HG02759 (cell line): ENCODE measurements at regions not wholly inside any gene's neighbourhood (a gene's known extent, or its start where the extent isn't known, plus 50 kb on each side); places are given as distances from the start of the nearest gene placed in this dataset.
"Not testable (repeated sequence)": the region's sequence is repeated elsewhere in the genome, so short reads cannot be mapped to it uniquely, and the experiment has no call there.

Experiments
- ATAC-seq: cut with Tn5 transposase; IDR thresholded peaks from one replicate; pipeline ENCODE4 v1.9.1; 2021; ENCODE audit warnings: mild to moderate bottlenecking, moderate library complexity; ENCODE audit not compliant: unreplicated experiment

DNA sequence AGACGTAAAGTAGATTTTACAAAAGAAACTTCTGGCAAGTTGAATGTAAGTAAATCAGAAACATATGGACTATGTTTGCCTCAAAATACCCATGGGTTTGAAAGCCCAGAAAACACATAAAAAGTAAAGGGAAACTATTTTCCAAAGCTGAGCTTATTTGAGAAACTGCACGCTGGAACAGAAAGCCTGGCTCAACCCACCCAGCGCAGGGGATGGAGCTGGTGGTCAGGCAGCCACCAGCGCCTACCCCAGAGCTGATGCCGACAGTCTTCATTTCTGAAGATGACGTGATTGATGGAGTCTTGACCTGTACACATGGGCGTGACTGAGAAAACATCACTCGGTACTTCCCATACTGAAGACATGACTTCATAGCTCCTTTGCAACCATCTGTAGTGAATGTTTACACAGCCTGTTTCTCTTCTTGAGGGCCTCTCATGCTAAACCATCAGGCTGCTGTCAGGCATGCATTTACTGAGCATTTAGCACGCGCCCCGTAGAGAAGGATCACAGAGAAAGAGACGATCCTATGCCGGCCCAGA lies 232.6 kb upstream of the AUTS2 start:
- no peak for ATAC-seq

DNA sequence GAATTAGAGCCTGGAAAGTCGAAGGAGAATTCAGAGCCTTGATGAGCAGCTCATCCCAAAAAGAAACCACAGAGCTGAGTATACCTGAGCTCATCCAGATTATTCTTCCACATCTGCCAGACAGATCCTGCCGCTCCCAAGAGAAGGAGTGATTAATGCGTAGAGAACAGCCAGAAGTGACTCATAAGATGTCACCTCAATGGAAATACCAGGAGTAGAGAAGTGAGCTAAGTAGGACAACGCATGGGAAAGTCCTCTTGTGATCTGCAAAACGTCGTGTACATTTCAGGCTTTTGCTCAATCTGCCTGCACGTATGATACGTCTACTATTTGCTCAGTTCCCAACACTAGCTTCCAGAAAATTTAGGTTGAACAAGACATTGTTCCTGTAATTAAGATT lies 230.5 kb upstream of the AUTS2 start:
- no peak for ATAC-seq

DNA sequence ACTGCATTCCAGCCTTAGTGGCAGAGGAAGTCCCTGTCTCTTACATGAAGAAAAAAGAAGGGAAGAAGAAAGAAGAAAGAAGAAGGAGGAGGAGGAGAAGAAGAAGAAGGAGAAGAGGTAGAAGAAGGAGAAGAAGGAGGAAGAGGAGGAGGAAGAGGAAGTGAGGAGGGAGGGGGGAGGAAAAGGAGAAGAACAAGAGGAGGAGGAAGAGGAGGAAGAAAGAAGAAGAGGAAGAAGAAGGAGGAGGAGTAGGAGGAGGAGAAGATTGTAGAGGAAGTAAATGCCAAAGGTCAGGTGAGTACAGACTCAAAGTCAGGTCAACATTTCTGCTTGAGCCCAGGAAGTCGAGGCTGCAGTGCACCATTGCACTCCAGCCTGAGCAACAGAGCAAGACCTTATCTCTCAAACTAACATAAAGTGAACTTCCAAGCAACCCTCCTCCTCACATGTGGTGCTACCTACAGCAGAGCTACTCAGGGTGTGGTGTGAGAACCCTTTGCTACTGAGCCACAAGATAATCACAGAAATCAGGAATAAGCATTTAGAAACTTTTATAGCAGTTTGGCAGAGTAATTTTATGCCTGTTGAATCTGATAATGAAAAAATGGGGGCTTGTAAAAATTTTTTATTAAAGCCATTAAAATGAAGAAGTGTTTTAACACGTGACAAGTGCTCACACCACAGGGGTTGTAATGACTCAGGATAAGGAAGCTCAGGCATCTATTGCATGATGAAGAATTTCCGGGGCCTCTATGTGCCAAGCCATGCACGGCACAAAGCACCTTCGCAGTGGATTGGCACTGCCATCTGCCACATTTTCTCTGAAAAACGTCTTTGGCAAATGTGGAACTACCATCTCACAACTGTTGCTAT lies 224.9 kb upstream of the AUTS2 start:
- ATAC-seq: no peak

DNA sequence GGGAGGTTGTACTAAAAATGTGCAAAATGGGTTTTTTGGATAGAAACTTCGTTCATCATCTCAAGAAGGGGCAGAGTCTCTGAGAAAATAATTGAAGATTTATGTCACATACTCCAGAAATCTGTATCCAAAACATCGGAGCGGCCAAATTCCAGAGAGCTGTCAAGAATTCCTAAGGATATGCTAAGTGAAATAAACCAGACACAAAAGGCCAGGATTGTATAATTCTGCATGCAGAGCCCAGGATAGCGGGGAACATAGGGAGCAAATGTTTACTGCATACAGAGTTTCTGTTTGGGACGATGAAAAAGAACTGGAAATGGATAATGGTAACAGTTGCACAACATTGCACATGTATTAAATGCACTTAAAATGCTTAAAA lies 224.2 kb upstream of the AUTS2 start:
- ATAC-seq: no peak

GRCh38 chr7:69377191-69377590 lies 221.1 kb upstream of the AUTS2 start:
- ATAC-seq: no peak

GRCh38 chr7:69388452-69389137 lies 209.7 kb upstream of the AUTS2 start:
- ATAC-seq: no peak

GRCh38 chr7:69389216-69389615 lies 209.1 kb upstream of the AUTS2 start:
- ATAC-seq: no peak

- not testable (repeated sequence) for ATAC-seq
Measured at GRCh38 chr7:69393912-69394311, 204.4 kb upstream of the AUTS2 start.

DNA sequence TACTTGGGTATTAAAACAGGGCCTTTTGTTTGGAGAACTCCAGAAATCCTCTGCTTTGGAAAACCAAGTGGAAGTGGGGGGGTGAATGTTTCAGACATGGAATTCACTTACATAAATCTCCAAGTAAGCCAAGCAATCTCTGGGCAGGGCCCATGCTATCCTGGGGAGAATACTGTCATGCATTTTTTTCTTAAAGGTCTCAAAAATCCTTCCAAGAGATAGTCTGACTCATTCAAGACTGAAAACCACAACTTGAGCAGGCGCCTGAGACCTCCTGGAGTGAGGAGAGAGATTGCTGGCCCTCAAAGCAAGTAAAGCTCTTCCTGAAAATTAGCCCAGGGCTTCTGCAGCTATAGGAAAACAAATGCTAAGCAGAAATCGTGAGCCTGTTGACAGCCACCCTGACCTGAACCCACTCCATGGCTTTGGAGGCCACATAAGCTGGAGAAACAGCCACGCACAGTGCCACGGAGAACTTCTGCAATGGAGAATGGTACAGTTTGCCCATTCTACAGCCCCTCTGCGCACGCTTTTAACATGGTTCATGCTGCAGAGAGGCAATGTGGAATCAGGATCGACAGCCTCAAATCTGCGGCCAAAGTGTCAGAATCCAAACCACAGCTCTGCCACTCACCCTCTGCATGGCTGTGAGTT lies 203.1 kb upstream of the AUTS2 start:
- ATAC-seq: no peak

DNA sequence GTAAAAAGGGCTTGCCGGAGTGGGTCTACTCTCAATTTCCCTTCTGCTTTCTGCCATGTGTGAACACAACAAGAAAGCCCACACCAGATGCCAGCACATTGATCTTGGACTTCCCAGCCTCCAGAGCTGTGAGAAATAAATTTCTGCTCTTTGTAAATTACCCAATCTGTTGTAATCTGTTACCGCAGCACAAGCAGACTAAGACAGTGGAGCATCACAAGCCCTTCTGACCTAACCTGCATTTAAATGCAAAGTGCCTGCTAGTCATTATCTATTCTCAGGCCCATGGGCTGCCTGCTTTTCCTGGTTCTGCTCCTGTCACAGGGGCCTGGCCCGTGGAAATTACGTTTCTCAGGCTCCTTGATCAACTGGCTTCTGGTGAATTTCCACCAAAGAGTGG lies 199.3 kb upstream of the AUTS2 start:
- ATAC-seq: no peak

GRCh38 chr7:69399401-69399800 lies 198.9 kb upstream of the AUTS2 start:
- ATAC-seq: no peak

DNA sequence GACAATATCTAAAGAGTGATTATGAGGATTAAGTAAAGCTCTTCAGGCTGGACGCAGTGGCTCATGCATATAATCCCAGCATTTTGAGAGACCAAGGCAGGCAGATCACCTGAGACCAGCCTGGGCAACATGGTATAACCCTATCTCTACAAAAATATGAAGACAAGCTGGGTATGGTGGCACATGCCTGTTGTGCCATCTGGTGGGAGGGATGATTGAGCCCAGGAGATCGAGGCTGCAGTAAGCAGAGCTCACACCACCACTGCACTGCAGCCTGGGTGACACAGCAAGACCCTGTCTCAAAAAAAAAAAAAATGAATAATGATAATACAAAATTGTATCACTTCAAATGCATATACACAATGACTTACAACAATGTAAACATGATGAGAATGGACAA lies 195.6 kb upstream of the AUTS2 start:
- no peak for ATAC-seq

- peak; percentile 59 for ATAC-seq
Measured at GRCh38 chr7:69403169-69403568, 195.1 kb upstream of the AUTS2 start.

DNA sequence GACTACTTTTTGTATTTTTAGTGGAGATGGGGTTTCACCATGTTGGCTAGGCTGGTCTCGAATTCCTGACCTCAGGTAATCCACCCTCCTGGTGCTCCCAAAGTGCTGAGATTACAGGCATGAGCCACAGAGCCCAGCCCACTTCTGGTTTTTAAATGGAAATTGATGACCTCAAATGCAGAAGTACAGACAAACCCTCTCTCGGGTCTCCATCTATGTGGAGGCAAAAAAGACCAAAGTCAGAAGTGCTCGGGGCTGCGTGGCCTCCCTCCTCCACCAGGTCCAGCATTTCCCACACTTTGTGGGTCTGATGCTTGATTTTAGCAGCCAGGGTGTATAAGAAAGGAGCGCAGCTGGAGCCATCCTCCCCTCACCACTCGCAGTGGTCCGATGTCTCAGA lies 187.3 kb upstream of the AUTS2 start:
- ATAC-seq: no peak

DNA sequence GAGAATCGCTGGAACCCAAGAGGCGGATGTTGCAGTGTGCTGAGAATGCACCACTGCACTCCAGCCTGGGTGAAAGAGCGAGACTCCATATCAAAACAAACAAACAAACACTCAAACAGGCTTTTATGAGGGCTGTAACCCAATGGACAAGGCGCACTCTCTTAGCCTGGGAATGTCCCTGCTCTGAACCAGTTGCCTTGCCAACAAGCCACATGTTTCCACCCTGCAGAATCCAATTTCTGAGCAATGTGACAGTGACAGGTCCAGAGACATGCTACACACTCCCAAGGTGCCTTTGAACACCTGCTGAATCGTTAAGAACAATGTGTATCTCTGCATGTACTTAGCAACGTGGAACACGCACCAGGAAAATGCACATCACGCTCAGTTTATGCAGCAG lies 186.8 kb upstream of the AUTS2 start:
- ATAC-seq: no peak

GRCh38 chr7:69412331-69413146 lies 185.7 kb upstream of the AUTS2 start:
- ATAC-seq: peak; percentile 75

GRCh38 chr7:69414555-69414954 lies 183.7 kb upstream of the AUTS2 start:
- ATAC-seq: no peak

DNA sequence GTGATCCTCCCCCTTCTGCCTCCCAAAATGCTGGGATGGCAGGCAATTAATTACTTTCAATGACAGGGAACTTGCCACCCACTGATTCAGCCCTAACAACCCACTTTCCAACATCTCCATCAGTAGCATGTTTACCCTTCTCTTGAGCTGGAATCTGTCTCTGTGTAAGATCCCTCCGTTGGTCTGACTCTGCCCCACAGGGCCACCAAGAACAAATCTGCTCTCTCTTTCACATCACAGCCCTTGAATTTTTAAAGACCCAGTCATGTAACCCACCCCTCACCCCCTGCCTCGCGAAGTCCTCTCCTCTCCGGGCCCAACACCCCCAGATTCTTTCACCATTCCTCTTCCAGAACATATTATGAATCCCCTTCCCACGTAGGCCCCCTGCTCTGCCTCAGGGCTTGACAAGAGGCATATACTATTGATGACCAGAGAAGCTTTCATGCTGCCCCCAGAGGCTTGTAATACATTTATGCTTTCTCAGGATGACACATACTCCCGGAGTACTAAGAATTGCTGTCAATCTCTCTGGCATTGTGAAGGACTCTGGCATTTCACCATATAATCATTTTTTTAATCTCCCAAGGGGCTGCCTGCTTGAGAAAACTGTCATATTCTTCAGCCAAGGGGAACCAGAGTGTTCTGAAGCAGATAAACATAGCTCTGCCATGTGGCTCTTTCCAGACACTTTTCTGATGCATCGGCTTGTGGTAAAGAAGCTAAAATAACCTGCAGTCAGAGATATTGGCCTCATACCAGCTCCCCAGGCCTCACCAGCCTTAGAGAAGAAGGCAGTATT lies 179.2 kb upstream of the AUTS2 start:
- ATAC-seq: no peak

GRCh38 chr7:69419934-69420333 lies 178.3 kb upstream of the AUTS2 start:
- no peak for ATAC-seq

DNA sequence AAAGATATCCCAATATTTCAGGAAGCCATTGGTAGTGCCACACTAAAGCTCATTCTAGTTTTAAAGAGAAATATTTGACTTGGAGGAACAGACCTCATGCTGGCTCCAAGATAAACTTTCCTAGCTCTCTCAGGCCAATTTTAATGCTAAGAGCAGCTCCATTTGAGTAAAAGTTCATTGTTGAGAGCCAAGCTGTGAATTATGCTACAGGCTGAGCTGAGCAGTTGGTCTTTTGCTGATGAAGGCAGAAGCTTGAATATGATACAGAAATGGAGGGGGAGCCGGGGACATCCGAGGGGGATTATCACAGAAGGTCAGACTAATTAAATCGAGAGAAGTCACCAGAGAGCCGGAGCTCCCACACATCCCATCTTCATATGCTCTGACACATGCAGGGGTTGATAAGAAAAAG lies 175.7 kb upstream of the AUTS2 start:
- no peak for ATAC-seq
